Activated naive CD8-positive, alpha-beta T cell treated with anti-CD3 and anti-CD28 coated beads, Interleukin-2, amount 50 U/mL, for 24 hours (primary cell): ENCODE measurements at regions not wholly inside any gene's neighbourhood (a gene's known extent, or its start where the extent isn't known, plus 50 kb on each side); places are given as distances from the start of the nearest gene placed in this dataset.
"Not testable (repeated sequence)": the region's sequence is repeated elsewhere in the genome, so short reads cannot be mapped to it uniquely, and the experiment has no call there.

Experiments
- ATAC-seq: fragments of 150-1000 bp; cut with Tn5 transposase; one replicate; pipeline ENCODE4 v1.10.0; 2021
- DNase-seq: peaks from one replicate; pipeline ENCODE4 v3.0.0; 2021
- H3K27ac Mint-ChIP-seq: one replicate; pipeline ENCODE4 v1.8.0; 2021; ENCODE audit warnings: mild to moderate bottlenecking, mixed read lengths
- H3K27me3 Mint-ChIP-seq: one replicate; pipeline ENCODE4 v1.8.0; 2021; ENCODE audit warnings: mixed read lengths
- H3K36me3 Mint-ChIP-seq: one replicate; pipeline ENCODE4 v1.8.0; 2021; ENCODE audit warnings: low read depth, mixed read lengths
- H3K4me1 Mint-ChIP-seq: one replicate; pipeline ENCODE4 v1.8.0; 2021; ENCODE audit warnings: mixed read lengths
- H3K4me3 Mint-ChIP-seq: one replicate; pipeline ENCODE4 v1.8.0; 2021; ENCODE audit warnings: mild to moderate bottlenecking, moderate library complexity, mixed read lengths
- H3K9me3 Mint-ChIP-seq: one replicate; pipeline ENCODE4 v1.8.0; 2021; ENCODE audit warnings: mixed read lengths

- Mint-ChIP-seq H3K36me3 (no peaks in the 10 kb centered on the region), H3K9me3 (peaks cover 10% of the 10 kb centered on the region)
Observed at GRCh38 chr5:29462241-29462640, 1731.2 kb upstream of the CDH6 start.

GRCh38 chr5:29460971-29461559 is 1732.4 kb upstream of the CDH6 start:
- H3K27me3 Mint-ChIP-seq = no peaks in the 10 kb centered on the region
- H3K4me1 Mint-ChIP-seq = no peaks in the 10 kb centered on the region
- DNase-seq (no peak), ATAC-seq (no peak)
- H3K27ac Mint-ChIP-seq = no peak overlapping the region
- H3K9me3 Mint-ChIP-seq = no peaks in the 10 kb centered on the region
- H3K36me3 Mint-ChIP-seq = no peaks in the 10 kb centered on the region
- no peak overlapping the region for H3K4me3 Mint-ChIP-seq

More at GRCh38 chr5:29462241-29462640, 1731.2 kb upstream of the CDH6 start:
- Mint-ChIP-seq H3K4me1 (no peaks in the 10 kb centered on the region), H3K4me3 (no peak overlapping the region), H3K27ac (no peak overlapping the region), H3K27me3 (no peaks in the 10 kb centered on the region)
- ATAC-seq (no peak), DNase-seq (no peak)

GRCh38 chr5:29451004-29451403 is 1742.5 kb upstream of the CDH6 start:
- not testable (repeated sequence) for H3K4me3 Mint-ChIP-seq, H3K4me1 Mint-ChIP-seq, H3K36me3 Mint-ChIP-seq, ATAC-seq, H3K27ac Mint-ChIP-seq, H3K27me3 Mint-ChIP-seq, H3K9me3 Mint-ChIP-seq, DNase-seq

GRCh38 chr5:29414681-29415080 is 1778.8 kb upstream of the CDH6 start:
- H3K27me3 Mint-ChIP-seq = no peaks in the 10 kb centered on the region
- H3K9me3 Mint-ChIP-seq = peaks cover 5% of the 10 kb centered on the region
- no peaks in the 10 kb centered on the region for H3K4me1 Mint-ChIP-seq
- H3K4me3 Mint-ChIP-seq = no peak overlapping the region
- ATAC-seq = no peak
- no peak for DNase-seq
- H3K27ac Mint-ChIP-seq = no peak overlapping the region
- H3K36me3 Mint-ChIP-seq = no peaks in the 10 kb centered on the region

- no peaks in the 10 kb centered on the region for H3K27me3 Mint-ChIP-seq
- no peaks in the 10 kb centered on the region for H3K4me1 Mint-ChIP-seq
- H3K4me3 Mint-ChIP-seq = no peak overlapping the region
- no peaks in the 10 kb centered on the region for H3K36me3 Mint-ChIP-seq
- ATAC-seq = no peak
- H3K27ac Mint-ChIP-seq = no peak overlapping the region
- DNase-seq = no peak
- H3K9me3 Mint-ChIP-seq = peaks cover 11% of the 10 kb centered on the region
Observed at GRCh38 chr5:29412979-29413378, 1780.5 kb upstream of the CDH6 start.

- no peak overlapping the region for H3K4me3 Mint-ChIP-seq
- no peaks in the 10 kb centered on the region for H3K36me3 Mint-ChIP-seq
- H3K27me3 Mint-ChIP-seq = no peaks in the 10 kb centered on the region
- H3K27ac Mint-ChIP-seq = no peak overlapping the region
- no peak for DNase-seq
- no peaks in the 10 kb centered on the region for H3K4me1 Mint-ChIP-seq
- peaks cover 34% of the 10 kb centered on the region for H3K9me3 Mint-ChIP-seq
- no peak for ATAC-seq
Observed at GRCh38 chr5:29402270-29402669, 1791.2 kb upstream of the CDH6 start.

GRCh38 chr5:29389993-29390392 is 1803.5 kb upstream of the CDH6 start:
- ATAC-seq (no peak), DNase-seq (no peak)
- Mint-ChIP-seq H3K4me1 (no peaks in the 10 kb centered on the region), H3K36me3 (no peaks in the 10 kb centered on the region), H3K4me3 (no peak overlapping the region), H3K27me3 (no peaks in the 10 kb centered on the region), H3K9me3 (peaks cover 25% of the 10 kb centered on the region), H3K27ac (no peak overlapping the region)

- ATAC-seq (no peak), DNase-seq (no peak)
- Mint-ChIP-seq H3K27me3 (no peaks in the 10 kb centered on the region), H3K36me3 (no peaks in the 10 kb centered on the region), H3K9me3 (peaks cover 29% of the 10 kb centered on the region), H3K4me1 (no peaks in the 10 kb centered on the region), H3K27ac (no peak overlapping the region), H3K4me3 (no peak overlapping the region)
Observed at GRCh38 chr5:29387384-29387783, 1806.1 kb upstream of the CDH6 start.

- Mint-ChIP-seq H3K4me3 (no peak overlapping the region), H3K9me3 (peaks cover 4% of the 10 kb centered on the region), H3K4me1 (no peaks in the 10 kb centered on the region), H3K27me3 (no peaks in the 10 kb centered on the region), H3K36me3 (no peaks in the 10 kb centered on the region), H3K27ac (no peak overlapping the region)
- DNase-seq (no peak), ATAC-seq (no peak)
Observed at GRCh38 chr5:29382780-29383179, 1810.7 kb upstream of the CDH6 start.

GRCh38 chr5:29380029-29380428 is 1813.5 kb upstream of the CDH6 start:
- H3K9me3 Mint-ChIP-seq = peaks cover 4% of the 10 kb centered on the region
- DNase-seq (no peak), ATAC-seq (no peak)
- no peaks in the 10 kb centered on the region for H3K4me1 Mint-ChIP-seq
- H3K4me3 Mint-ChIP-seq = no peak overlapping the region
- H3K27me3 Mint-ChIP-seq = no peaks in the 10 kb centered on the region
- H3K27ac Mint-ChIP-seq = no peak overlapping the region
- H3K36me3 Mint-ChIP-seq = no peaks in the 10 kb centered on the region

- ATAC-seq (no peak), DNase-seq (no peak)
- H3K9me3 Mint-ChIP-seq = peaks cover 4% of the 10 kb centered on the region
- no peaks in the 10 kb centered on the region for H3K27me3 Mint-ChIP-seq
- H3K27ac Mint-ChIP-seq = no peak overlapping the region
- no peaks in the 10 kb centered on the region for H3K4me1 Mint-ChIP-seq
- no peak overlapping the region for H3K4me3 Mint-ChIP-seq
- no peaks in the 10 kb centered on the region for H3K36me3 Mint-ChIP-seq
Observed at GRCh38 chr5:29379619-29380018, 1813.9 kb upstream of the CDH6 start.

GRCh38 chr5:29378104-29378503 is 1815.4 kb upstream of the CDH6 start:
- H3K27ac Mint-ChIP-seq = no peak overlapping the region
- no peaks in the 10 kb centered on the region for H3K36me3 Mint-ChIP-seq
- H3K4me1 Mint-ChIP-seq = no peaks in the 10 kb centered on the region
- DNase-seq = no peak
- no peaks in the 10 kb centered on the region for H3K27me3 Mint-ChIP-seq
- ATAC-seq = no peak
- no peak overlapping the region for H3K4me3 Mint-ChIP-seq
- H3K9me3 Mint-ChIP-seq = peaks cover 2% of the 10 kb centered on the region

- DNase-seq = no peak
- peaks cover 26% of the 10 kb centered on the region for H3K9me3 Mint-ChIP-seq
- no peaks in the 10 kb centered on the region for H3K36me3 Mint-ChIP-seq
- no peak overlapping the region for H3K27ac Mint-ChIP-seq
- ATAC-seq = no peak
- no peaks in the 10 kb centered on the region for H3K27me3 Mint-ChIP-seq
- H3K4me3 Mint-ChIP-seq = no peak overlapping the region
- H3K4me1 Mint-ChIP-seq = no peaks in the 10 kb centered on the region
Observed at GRCh38 chr5:29370248-29370647, 1823.2 kb upstream of the CDH6 start.

GRCh38 chr5:29367176-29367833 is 1826.2 kb upstream of the CDH6 start:
- no peak overlapping the region for H3K4me3 Mint-ChIP-seq
- no peaks in the 10 kb centered on the region for H3K27me3 Mint-ChIP-seq
- ATAC-seq (no peak), DNase-seq (no peak)
- H3K27ac Mint-ChIP-seq = no peak overlapping the region
- peaks cover 30% of the 10 kb centered on the region for H3K9me3 Mint-ChIP-seq
- no peaks in the 10 kb centered on the region for H3K36me3 Mint-ChIP-seq
- H3K4me1 Mint-ChIP-seq = no peaks in the 10 kb centered on the region

GRCh38 chr5:29351170-29351569 is 1842.3 kb upstream of the CDH6 start:
- DNase-seq (no peak), ATAC-seq (no peak)
- H3K27me3 Mint-ChIP-seq = no peaks in the 10 kb centered on the region
- no peak overlapping the region for H3K27ac Mint-ChIP-seq
- H3K9me3 Mint-ChIP-seq = no peaks in the 10 kb centered on the region
- H3K4me3 Mint-ChIP-seq = no peak overlapping the region
- H3K36me3 Mint-ChIP-seq = no peaks in the 10 kb centered on the region
- no peaks in the 10 kb centered on the region for H3K4me1 Mint-ChIP-seq

GRCh38 chr5:29337030-29337429 is 1856.5 kb upstream of the CDH6 start:
- ATAC-seq (no peak), DNase-seq (no peak)
- Mint-ChIP-seq H3K9me3 (peaks cover 36% of the 10 kb centered on the region), H3K27me3 (no peaks in the 10 kb centered on the region), H3K27ac (no peak overlapping the region), H3K36me3 (no peaks in the 10 kb centered on the region), H3K4me3 (no peak overlapping the region), H3K4me1 (no peaks in the 10 kb centered on the region)
